ENCODE measurements at regions not wholly inside any gene's neighbourhood (a gene's known extent, or its start where the extent isn't known, plus 50 kb on each side); places are given as distances from the start of the nearest gene placed in this dataset.

GRCh38 chr7:155378580-155378934, 79.4 kb upstream of the EN2 start:
- Histone ChIP-seq H3K36me3 (ENCODE audit: control insufficient read depth, insufficient read depth, low read length) (no peaks in the 10 kb centered on the region), H3K27me3 (ENCODE audit: control insufficient read depth in 2 of 2, insufficient read depth in 2 of 2, low read length in 2 of 2) (peaks cover 81 to 86% of the 10 kb centered on the region in 2 experiments), H3K4me1 (replicated peaks in 1 of 2; ENCODE audit: control insufficient read depth in 2 of 2, insufficient read depth in 2 of 2, low read length in 2 of 2) (peaks cover 0 to 27% of the 10 kb centered on the region in 2 experiments; a peak in 1 of 5 replicates), H3K9ac (ENCODE audit: insufficient read depth in 1 of 2, low read depth in 2 of 2, low read length in 2 of 2) (no peak overlapping the region), H3K4me2 (ENCODE audit: insufficient read depth, low read length) (no peak overlapping the region), H3K9me1 (ENCODE audit: control insufficient read depth, insufficient read depth, low read length) (no peaks in the 10 kb centered on the region), H3K4me3 (no peak overlapping the region), H3K27ac (ENCODE audit: extremely low read depth, low read depth, low read length) (no peak overlapping the region), H4K20me1 (replicated peaks; ENCODE audit: control insufficient read depth, insufficient read depth, low read length) (peaks cover 16% of the 10 kb centered on the region; the same call in 1 of the 2 replicates), H2AFZ (ENCODE audit: low read depth, low read length) (no peak overlapping the region), H3K9me3 (replicated peaks; ENCODE audit: control insufficient read depth, insufficient read depth, low read depth, low read length) (no peaks in the 10 kb centered on the region), H3K79me2 (ENCODE audit: control insufficient read depth, insufficient read depth, low read length) (no peaks in the 10 kb centered on the region)
- DNase-seq (ENCODE audit: extremely low read depth in 1 of 4, low spot score in 3 of 4) (no peak), FAIRE-seq (no peak), ATAC-seq (no peak)
- POLR2A ChIA-PET, result interaction anchor here (0.6 to 1.3 kb wide), 2 partner anchors 9 to 585 kb away, joined by 3 to 5 read pairs; no protein-coding TSS in a partner anchor
- intact Hi-C loops (cut with micrococcal nuclease), result no loop called here
- TF ChIP-seq GTF2A2 (tag; IDR thresholded peaks at IDR 0.05) (no peak), MTF1 (CRISPR knock-in tag; IDR thresholded peaks at IDR 0.05; ENCODE audit: borderline replicate concordance) (no peak), ZBTB43 (CRISPR knock-in tag; IDR thresholded peaks at IDR 0.05) (no peak), EP300 (IDR thresholded peaks at IDR 0.05; ENCODE audit: low read length) (no peak)
- CTCF ChIA-PET (ENCODE audit: low intra/inter-chr PET ratio), result no interaction called here
- in situ Hi-C loops (cut with MboI), result loop anchor here (25.0 kb wide), 1 partner anchor 384 kb away; no protein-coding TSS in a partner anchor
- WGBS (ENCODE audit: insufficient coverage, low coverage, missing lambda C conversion rate), result 4% methylated on average over 6 of the region's 6 CpGs
- no TSS peak for BruUV-seq (replicated peaks)

All from K562 (cell line).